GM21360 (cell line): ENCODE measurements at regions not wholly inside any gene's neighbourhood (a gene's known extent, or its start where the extent isn't known, plus 50 kb on each side); places are given as distances from the start of the nearest gene placed in this dataset.

Source experiments
- ATAC-seq: cut with Tn5 transposase; IDR thresholded peaks from one replicate; pipeline ENCODE4 v1.9.1; 2021; ENCODE audit warnings: mild to moderate bottlenecking, moderate library complexity; ENCODE audit not compliant: unreplicated experiment

DNA sequence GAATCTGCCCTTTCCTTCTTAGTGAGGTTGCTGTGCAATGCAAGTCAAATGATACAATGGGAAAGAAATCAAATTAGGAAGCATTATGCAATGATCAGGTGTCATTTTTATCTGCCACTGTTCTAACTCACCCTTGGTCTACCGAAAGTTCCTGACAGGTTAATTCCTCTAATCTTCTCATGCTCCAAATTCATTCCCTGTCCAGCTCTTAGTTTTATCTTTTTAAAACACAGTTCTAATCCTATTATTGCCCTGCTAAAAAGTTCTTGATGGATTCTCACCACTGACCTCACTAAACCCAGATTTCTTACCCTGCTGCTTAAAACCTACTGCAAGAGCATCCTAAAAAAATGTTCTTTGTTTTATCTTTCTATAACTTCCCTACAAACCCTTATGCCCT is 1000.9 kb downstream of the CDH18 start:
- no peak for ATAC-seq

DNA sequence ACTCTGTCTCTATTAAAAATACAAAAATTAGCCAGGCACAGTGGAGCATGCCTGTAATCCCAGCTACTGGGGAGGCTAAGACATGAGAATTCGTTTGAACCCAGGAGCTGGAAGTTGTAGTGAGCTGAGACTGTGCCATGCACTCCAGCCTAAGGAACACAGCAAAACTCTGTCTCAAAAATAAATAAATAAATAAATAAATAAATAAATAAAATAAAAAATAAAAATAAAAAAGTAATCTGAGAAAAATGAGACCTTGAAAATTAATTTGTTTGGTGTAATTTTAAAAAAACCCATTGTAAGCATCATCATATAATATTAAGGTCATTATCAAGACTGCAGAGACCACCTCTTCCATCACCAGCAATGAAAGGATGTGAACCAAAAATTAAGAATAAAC is 997.1 kb downstream of the CDH18 start:
- ATAC-seq, result no peak

DNA sequence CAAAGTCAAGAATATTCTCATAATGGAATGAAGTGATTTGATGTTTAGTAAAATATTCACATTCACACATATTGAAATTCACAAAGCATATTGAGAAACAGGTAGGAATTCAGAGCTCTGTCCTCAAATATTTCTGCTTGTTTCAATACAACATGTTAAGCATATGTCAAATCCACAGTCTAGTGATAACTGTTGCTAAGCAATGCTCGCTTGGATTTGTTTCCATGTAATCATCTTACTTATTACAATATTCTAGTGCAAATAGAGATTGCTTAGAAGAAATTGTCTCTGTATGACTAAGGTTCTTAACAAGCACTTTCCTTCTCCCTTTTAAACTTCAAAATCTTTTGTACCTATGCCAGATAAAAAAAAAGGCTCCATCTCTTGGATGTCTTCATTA is 995.7 kb downstream of the CDH18 start:
- no peak for ATAC-seq

DNA sequence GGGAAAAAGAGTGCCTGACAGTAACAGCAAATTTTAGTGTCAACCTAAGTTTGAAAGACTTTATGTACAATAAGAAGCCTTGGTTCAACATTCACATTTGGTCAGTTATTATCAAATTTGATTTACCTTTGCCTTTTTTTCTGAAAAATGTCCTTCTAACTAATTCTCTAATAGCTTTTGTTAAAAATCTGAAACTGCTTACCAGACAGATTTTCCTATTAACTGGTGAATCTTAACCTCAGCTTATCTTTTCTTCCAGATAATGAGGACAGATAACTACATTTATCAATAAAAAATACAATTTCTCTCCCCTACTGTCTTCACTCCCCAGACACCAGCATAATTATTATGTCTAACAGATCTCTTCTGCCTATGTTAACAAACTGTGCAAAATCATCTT is 988.5 kb downstream of the CDH18 start:
- no peak for ATAC-seq

DNA sequence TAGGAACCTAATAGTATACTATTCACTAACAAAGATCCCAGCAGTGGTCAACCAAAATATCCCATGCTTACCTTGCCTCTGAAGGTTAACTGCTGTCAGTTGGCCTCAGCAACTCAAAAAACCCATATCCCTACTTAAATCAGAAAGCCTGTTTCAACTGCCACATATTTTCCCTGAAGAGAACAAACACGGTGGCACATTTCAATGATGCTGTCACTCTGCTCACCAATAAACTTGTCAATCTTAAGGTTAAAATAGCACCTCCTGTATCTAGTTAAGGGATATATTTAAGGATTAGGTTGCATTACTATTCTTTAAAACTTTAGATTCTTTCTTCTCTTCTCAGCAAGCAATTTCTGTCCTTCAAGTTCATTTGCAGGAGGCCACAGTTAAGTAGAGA is 986.9 kb downstream of the CDH18 start:
- no peak for ATAC-seq

DNA sequence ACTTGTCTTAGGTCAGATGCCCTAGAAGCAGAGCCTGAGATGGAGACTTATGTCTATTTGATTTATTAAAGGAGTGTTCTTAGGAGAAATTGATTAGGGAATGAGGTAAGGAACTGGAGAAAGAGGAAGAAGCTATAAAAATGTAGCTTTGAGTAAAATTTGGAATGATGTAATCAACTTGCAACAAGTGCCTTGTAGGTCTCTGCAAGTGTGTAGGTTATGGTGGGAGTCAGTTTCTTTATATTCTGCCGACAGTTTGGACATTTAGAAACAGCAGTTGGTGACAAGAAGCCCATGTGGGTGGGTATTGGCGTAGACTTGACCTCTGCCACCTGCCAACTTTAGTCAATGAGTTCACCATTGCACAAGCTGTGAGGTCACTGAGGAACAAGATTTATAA is 986.5 kb downstream of the CDH18 start:
- no peak for ATAC-seq

DNA sequence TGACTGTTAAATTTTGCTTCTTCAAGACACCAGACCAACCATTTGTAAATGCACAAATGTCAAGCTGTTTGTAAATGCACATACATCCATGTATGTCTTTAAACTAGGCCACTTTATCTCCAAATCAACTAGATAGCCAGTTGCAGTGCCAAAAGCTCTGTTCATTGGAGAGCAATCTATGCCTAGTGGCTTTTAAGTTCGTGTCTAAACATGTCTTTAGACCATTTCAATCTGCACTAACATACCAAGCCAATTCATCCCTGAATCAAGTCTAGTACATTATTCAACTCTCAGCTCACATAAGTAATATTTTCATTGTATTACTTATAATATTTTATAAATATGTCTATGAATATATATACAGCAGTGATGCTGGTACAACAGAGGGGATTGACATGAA is 985.9 kb downstream of the CDH18 start:
- ATAC-seq, result no peak

DNA sequence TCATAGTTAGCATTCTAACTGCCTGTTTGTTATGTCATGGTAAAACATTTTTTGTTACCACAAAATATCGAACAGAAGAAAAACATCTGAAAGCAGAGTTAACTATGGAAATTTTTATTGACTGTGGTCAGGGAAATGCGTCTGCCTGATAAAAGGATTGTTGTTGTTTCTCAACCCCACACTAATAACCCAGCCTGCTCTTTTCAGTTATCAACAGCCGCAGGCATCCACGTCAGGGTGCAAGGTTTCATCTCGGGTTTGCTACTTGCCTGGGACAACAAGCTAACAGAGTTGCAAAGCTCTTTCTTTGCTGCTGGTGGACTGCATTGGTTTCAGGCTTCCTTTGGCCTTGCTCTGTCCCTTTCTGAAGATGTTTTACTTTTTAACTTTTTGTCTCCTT is 969.2 kb downstream of the CDH18 start:
- no peak for ATAC-seq

DNA sequence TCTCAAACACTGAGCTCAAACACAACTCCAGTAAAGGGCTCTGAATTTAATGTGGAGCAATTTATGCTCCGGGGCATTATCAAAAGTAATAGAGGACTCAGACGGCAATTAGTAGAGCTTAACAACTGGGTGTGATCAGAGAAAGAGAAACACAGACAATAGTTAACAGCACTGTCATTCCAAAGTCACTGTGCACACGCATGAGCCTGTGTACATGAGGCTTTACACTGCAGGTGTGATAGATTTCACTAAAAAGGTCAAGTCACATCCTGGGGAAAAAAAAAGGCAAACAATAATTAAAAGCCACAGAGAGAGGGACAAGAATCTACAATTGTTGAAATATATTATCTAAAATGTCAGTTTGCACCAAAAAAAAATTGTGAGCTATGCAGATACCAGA is 956.5 kb downstream of the CDH18 start:
- no peak for ATAC-seq

DNA sequence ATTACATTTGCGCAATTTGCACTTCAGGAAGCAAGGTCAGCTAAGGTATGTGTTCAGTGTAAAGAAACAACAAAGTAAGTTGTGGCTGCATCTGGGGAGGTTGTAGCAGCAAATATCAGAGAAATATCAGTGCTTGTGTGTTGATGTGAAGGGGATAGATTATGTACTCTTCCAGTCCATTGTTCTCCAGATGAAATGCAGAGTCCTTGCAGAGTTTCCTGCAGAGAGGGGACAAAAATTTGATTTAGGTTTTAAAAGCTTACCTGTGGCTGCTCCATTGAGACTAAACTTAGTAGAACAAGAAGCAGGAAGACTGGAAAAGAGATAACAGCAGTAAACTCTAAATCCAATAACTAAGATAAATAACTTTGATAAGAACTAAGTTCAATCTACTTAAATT is 952.2 kb downstream of the CDH18 start:
- ATAC-seq, result no peak

DNA sequence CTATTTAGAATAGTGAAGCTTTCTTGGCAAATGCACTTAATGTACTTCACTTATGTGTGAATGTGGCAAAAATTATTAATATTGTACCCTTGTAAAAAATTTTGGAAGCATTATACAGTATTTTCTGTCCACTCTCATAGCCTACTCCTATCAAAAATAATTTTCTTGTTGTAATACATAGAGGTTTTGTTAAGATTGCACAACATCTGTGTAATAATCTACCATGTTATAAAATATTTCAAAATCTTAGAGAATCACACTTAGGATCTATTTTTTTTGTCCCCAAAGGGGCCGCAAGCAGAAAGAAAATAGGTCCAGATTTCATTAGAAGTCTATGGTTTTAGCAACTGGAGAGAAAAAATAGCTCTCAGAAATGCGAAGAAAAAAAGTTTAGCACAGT is 945.9 kb downstream of the CDH18 start:
- no peak for ATAC-seq

DNA sequence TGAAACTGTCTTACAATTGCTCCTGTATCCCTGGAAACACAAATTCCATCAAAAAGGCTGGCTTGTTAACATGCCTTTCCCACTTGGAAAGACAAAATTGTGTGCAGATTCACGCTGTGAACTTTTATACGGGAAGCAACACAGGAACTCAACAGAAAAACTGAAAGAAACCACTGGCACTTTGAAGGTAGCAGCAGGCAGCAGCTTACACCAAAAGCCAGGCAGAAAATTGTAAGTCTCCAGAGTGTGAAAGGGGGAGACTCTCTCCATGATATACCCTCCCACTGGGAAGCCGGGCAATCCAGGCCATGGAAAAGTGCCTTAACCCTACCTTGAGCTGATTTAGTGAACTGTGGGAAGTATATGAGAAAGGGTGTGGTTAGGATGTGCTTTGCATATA is 943.7 kb downstream of the CDH18 start:
- no peak for ATAC-seq

DNA sequence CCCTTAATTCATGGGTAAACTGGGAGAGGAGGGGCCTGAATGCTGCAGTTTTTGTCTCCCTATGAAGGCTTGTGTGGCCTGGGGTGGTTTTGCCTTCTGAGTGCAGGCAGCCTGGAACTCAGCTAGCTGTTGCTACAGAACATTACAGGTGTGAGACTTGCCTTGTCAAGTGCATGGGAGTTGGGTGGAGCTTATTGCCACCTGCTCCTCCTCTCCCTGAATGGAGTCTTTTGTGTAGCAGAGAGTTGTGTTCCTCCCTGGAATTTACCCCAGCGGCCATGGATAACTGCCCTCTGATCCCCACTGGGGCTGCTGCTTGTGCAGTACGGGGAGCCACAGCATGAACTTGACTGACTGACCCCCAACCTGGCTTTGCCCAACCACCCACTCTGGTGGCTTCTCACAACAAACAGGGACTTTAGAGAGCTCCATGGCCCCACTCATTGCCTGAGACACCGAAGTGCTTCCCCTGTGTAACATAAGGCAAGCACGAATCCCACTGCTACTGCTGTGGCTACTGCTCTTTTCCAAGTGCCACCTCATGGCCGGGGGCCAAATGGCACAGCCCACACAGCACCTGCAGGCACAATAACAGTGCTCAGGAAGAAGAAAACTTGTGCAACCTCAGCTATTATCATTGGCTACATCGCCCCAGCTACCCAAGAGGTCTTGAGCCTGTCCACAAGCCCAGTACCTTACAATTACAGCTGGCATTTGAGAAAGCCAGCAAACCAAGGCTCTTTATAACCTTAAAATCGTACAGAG is 942.9 kb downstream of the CDH18 start:
- ATAC-seq, result no peak

DNA sequence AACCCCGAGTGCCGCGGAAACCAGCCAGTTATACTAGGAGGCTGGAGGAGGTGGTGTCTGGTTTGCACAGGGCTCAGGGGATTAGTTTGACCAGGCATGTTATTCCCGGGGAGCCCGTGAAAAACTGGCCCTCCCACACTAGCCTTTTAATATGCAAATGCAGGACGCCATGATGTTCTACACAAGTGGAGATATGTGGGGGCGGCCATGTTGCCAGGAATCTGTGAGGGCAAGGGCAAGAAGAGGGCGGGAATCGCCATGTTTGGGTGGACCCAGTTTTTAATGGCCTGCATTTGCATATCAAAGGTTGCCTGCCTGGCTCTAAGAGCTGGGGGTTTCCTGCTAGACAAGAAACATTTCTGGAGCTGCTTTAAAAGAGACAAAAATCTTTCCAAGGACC is 940.7 kb downstream of the CDH18 start:
- ATAC-seq, result no peak

DNA sequence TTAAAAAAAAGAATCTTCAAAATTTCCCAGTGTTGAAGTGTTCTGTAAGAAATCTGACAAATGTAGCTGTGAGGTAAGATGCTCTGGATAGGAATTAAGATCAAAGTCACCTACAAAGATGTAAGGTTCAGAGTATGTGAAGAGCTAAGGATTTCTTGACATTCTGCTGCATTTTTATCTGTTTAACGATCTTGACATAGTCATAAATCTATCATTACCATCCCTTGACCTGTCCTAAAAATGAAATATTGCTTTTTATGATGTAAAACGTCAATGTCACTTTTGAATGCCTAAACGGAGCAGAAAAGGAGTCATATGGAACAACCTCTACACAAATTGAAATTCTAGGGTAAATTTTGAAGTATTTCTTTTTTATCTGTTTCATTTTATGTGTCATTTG is 939.3 kb downstream of the CDH18 start:
- ATAC-seq, result no peak

DNA sequence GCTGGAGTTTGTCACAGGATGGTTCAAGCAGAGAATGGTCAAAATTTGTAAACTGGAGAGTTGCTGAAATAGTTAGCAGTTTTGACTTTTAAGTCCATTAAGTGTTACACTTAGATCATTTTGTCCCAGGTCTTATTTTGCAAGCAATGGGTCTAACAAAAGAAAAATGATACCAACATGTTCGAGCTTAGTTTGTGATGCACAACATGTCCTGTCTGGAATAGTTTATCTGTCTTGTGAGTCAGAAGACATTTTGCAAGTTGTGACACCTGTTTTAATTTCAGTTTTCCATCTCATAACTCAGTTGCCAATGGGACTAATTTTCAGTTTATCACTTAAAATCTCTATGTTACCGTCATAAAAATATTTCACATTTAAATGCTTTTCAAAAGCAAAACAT is 929.8 kb downstream of the CDH18 start:
- ATAC-seq, result no peak

DNA sequence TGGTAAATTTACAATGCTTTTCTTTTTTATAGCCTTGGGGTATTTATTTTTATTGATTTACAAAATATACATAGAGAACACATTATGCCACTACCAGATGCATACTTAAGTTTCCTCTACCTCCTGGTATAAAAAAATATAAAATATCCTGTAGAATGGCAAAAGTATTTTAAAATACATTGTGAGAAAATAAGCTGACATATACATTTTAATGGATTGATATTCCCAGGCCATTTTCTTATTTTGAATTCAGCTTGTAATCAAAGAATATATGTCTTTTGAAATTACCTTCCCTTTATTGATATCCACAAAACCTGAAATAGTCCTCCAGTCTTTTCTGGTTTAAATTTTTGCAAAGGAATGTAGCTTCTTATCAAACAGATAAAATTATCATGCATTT is 923.9 kb downstream of the CDH18 start:
- no peak for ATAC-seq

DNA sequence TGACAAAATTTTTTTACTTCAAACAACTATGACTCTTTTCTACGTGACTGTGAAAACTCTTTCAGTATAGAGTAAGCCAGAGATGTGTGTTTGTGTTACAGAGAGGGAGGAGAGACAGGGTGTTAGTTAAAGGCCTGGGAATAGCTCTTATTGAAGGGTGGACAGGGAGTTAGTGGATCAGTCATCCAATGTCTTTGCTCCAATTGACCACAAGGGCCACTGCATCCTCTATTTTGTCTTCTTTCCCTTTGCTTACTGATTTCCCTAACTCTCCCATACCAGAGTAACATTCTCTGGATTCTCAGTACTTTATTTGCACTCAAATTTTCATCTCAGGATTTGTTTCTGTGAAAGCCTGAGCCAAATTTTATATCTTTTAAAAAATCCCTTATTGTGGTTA is 920.3 kb downstream of the CDH18 start:
- no peak for ATAC-seq

DNA sequence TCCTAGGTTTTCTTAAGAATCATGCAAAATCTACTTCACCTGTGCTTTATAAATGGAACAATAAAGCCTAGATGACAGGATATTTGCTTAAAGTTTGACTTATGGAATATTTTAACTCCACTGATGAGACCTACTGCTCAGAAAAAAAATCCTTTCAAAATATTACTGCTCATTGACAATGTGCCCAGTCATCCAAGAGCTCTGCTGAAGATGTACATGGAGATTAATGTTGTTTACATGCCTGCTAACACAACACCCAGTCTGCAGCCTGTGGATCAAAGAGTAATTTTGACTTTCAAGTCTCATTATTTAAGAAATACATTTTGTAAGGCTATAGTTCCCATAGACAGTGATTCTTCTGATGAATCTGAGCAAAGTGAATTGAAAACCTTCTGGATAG is 889.6 kb downstream of the CDH18 start:
- ATAC-seq, result no peak

DNA sequence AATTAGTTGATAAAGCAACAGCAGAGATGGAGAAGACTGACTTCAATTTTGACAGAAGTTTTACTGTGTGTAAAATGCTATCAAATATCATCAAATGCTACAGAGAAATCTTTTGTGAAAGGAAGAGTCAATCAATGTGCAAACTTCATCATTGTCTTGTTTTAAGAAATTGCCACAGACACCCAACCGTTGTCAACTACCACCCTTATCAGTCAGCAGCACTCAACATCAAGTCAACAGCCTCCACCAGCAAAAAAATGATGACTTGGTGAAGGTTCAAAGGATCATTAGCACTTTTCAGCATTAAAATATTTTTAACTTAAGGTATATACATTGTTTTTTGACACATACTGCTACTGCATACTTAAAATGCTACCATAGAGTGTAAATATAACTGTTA is 888.8 kb downstream of the CDH18 start:
- no peak for ATAC-seq

DNA sequence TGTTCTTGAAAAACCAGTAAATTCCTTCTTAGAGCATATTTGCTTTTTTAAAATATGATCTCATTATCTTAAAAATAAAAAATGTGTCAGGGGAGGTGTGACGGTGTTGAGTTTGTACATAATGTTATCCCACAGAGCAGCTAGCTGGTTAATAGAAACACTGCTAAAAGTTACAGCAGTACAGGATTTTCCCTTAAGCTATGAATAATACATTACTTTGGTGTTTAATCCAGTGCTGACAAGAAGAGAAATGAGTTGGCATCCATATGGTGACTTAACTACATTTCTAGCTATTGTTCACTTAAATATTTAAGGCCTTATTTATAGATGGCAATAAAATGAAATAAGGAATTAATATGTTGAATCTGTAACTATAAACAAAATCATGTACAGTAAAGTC is 883.1 kb downstream of the CDH18 start:
- no peak for ATAC-seq

DNA sequence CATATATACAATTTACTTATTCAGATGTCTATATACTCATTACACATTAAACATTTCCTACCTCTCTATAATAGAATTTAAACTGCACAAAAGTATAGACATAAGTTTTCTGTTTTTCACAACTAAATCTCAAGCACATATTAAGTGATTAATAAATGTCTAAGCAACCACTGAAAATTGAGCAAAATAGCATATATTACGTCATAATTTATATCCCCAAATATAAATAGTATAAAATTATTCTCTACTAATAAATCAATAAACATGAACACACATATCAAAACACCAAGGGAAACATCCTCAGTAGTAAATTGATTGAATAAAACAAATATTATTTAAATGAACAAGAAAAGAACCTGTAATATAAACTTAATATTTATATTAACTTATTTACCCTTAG is 865.1 kb downstream of the CDH18 start:
- ATAC-seq, result no peak

DNA sequence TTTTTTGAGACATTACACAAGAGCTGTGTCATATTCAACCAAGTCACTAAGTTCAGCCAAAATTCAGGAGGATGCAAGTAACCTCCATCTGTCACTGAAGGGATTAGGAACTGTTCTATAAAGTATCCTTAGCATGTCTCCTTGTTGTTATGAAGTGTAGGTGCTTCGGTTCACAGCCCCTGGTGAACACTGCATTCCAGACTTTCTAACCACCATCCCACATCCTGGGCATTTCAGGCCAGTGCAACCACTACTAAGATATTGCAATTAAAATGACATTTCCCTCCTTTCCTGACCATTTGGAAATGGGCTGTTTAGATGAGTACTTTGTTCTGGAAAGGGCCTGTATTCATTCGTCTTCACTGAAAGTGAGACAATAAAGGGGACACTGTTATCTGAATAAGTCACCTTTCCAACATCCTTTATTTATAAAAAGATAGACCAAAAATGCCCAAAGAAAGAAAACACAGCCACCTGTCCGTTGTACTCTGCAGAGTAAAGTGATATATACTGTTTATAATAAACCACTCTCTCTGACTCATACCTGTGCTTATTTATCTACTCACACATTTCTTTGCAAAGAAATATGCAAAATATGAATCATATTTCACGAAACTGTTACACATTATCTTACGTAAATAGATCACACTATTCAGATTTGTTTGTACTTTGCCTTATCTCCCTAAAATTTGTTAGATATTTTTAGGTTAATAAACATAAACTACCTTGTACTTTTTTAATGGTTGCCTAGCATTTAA is 861.9 kb downstream of the CDH18 start:
- ATAC-seq, result no peak
